ENCODE measurements at regions not wholly inside any gene's neighbourhood (a gene's known extent, or its start where the extent isn't known, plus 50 kb on each side); places are given as distances from the start of the nearest gene placed in this dataset.
"Not testable (repeated sequence)": the region's sequence is repeated elsewhere in the genome, so short reads cannot be mapped to it uniquely, and the experiment has no call there.

- no peak for DNase-seq
Observed at GRCh38 chr16:58963479-58963878, 229.4 kb upstream of the GOT2 start.

GRCh38 chr16:58962811-58963210 is 228.7 kb upstream of the GOT2 start:
- DNase-seq = no peak

- no peak for DNase-seq
Observed at GRCh38 chr16:58960484-58960883, 226.4 kb upstream of the GOT2 start.

- DNase-seq = no peak
Observed at GRCh38 chr16:58960034-58960433, 225.9 kb upstream of the GOT2 start.

- no peak for DNase-seq
Observed at GRCh38 chr16:58958749-58959148, 224.6 kb upstream of the GOT2 start.

GRCh38 chr16:58948244-58948643 is 214.1 kb upstream of the GOT2 start:
- no peak for DNase-seq

GRCh38 chr16:58940609-58941008 is 206.5 kb upstream of the GOT2 start:
- no peak for DNase-seq

GRCh38 chr16:58938811-58939210 is 204.7 kb upstream of the GOT2 start:
- DNase-seq = no peak

- no peak for DNase-seq
Observed at GRCh38 chr16:58937661-58938060, 203.5 kb upstream of the GOT2 start.

- no peak for DNase-seq
Observed at GRCh38 chr16:58933186-58933585, 199.1 kb upstream of the GOT2 start.

GRCh38 chr16:58931436-58931835 is 197.3 kb upstream of the GOT2 start:
- no peak for DNase-seq

- no peak for DNase-seq
Observed at GRCh38 chr16:58923094-58923493, 189.0 kb upstream of the GOT2 start.

- DNase-seq = no peak
Observed at GRCh38 chr16:58913456-58913855, 179.3 kb upstream of the GOT2 start.

GRCh38 chr16:58912571-58912970 is 178.5 kb upstream of the GOT2 start:
- no peak for DNase-seq

GRCh38 chr16:58906981-58907715 is 173.0 kb upstream of the GOT2 start:
- DNase-seq = no peak

- no peak for DNase-seq
Observed at GRCh38 chr16:58904291-58904690, 170.2 kb upstream of the GOT2 start.

- DNase-seq = no peak
Observed at GRCh38 chr16:58889516-58889915, 155.4 kb upstream of the GOT2 start.

- no peak for DNase-seq
Observed at GRCh38 chr16:58885528-58886170, 151.5 kb upstream of the GOT2 start.

- no peak for DNase-seq
Observed at GRCh38 chr16:58884141-58884540, 150.0 kb upstream of the GOT2 start.

GRCh38 chr16:58883131-58883530 is 149.0 kb upstream of the GOT2 start:
- DNase-seq = no peak

GRCh38 chr16:58882292-58882691 is 148.2 kb upstream of the GOT2 start:
- DNase-seq = no peak

GRCh38 chr16:58878641-58879040 is 144.5 kb upstream of the GOT2 start:
- DNase-seq = not testable (repeated sequence)

GRCh38 chr16:58866935-58867334 is 132.8 kb upstream of the GOT2 start:
- DNase-seq = no peak

- no peak for DNase-seq
Observed at GRCh38 chr16:58863761-58864160, 129.6 kb upstream of the GOT2 start.

- no peak for DNase-seq
Observed at GRCh38 chr16:58863042-58863441, 128.9 kb upstream of the GOT2 start.

Measured in stimulated activated CD4-positive, alpha-beta T cell treated with anti-CD3 and anti-CD28 coated beads, Interleukin-15, amount 100 ng/mL, for 24 hours (primary cell).